ENCODE measurements at regions not wholly inside any gene's neighbourhood (a gene's known extent, or its start where the extent isn't known, plus 50 kb on each side); places are given as distances from the start of the nearest gene placed in this dataset.
"Not testable (repeated sequence)": the region's sequence is repeated elsewhere in the genome, so short reads cannot be mapped to it uniquely, and the experiment has no call there.

GRCh38 chr1:242805360-242805759, 280.9 kb upstream of the PLD5 start:
- TF ChIP-seq CTCF (conservative IDR thresholded peaks at IDR 0.05; ENCODE audit: low read depth in 2 of 2); EZH2phosphoT487 (IDR thresholded peaks at IDR 0.05; ENCODE audit: unreplicated experiment); POLR2AphosphoS5 (IDR thresholded peaks at IDR 0.05; ENCODE audit: low read depth); EZH2 (IDR thresholded peaks at IDR 0.05; ENCODE audit: low read depth, unreplicated experiment); JUNB (IDR thresholded peaks at IDR 0.05; ENCODE audit: unreplicated experiment); ZNF462 (CRISPR knock-in tag; IDR thresholded peaks at IDR 0.05); ZNF114 (CRISPR knock-in tag; IDR thresholded peaks at IDR 0.05); CREB1 (CRISPR knock-in tag; IDR thresholded peaks at IDR 0.05; ENCODE audit: low read depth); STAT1 (IDR thresholded peaks at IDR 0.05; ENCODE audit: unreplicated experiment); NANOG (IDR thresholded peaks at IDR 0.05; ENCODE audit: borderline replicate concordance); ZNF331 (CRISPR knock-in tag; IDR thresholded peaks at IDR 0.05; ENCODE audit: low read depth): not testable (repeated sequence)
- TF ChIP-seq, protein P1, sequence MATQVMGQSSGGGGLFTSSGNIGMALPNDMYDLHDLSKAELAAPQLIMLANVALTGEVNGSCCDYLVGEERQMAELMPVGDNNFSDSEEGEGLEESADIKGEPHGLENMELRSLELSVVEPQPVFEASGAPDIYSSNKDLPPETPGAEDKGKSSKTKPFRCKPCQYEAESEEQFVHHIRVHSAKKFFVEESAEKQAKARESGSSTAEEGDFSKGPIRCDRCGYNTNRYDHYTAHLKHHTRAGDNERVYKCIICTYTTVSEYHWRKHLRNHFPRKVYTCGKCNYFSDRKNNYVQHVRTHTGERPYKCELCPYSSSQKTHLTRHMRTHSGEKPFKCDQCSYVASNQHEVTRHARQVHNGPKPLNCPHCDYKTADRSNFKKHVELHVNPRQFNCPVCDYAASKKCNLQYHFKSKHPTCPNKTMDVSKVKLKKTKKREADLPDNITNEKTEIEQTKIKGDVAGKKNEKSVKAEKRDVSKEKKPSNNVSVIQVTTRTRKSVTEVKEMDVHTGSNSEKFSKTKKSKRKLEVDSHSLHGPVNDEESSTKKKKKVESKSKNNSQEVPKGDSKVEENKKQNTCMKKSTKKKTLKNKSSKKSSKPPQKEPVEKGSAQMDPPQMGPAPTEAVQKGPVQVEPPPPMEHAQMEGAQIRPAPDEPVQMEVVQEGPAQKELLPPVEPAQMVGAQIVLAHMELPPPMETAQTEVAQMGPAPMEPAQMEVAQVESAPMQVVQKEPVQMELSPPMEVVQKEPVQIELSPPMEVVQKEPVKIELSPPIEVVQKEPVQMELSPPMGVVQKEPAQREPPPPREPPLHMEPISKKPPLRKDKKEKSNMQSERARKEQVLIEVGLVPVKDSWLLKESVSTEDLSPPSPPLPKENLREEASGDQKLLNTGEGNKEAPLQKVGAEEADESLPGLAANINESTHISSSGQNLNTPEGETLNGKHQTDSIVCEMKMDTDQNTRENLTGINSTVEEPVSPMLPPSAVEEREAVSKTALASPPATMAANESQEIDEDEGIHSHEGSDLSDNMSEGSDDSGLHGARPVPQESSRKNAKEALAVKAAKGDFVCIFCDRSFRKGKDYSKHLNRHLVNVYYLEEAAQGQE (IDR thresholded peaks at IDR 0.05; ENCODE audit: unreplicated experiment), result not testable (repeated sequence)
- TF ChIP-seq, protein P2, sequence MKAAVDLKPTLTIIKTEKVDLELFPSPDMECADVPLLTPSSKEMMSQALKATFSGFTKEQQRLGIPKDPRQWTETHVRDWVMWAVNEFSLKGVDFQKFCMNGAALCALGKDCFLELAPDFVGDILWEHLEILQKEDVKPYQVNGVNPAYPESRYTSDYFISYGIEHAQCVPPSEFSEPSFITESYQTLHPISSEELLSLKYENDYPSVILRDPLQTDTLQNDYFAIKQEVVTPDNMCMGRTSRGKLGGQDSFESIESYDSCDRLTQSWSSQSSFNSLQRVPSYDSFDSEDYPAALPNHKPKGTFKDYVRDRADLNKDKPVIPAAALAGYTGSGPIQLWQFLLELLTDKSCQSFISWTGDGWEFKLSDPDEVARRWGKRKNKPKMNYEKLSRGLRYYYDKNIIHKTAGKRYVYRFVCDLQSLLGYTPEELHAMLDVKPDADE (IDR thresholded peaks at IDR 0.05), result not testable (repeated sequence)

Measured in GM23338 (cell line).